ENCODE measurements at regions not wholly inside any gene's neighbourhood (a gene's known extent, or its start where the extent isn't known, plus 50 kb on each side); places are given as distances from the start of the nearest gene placed in this dataset.

DNA sequence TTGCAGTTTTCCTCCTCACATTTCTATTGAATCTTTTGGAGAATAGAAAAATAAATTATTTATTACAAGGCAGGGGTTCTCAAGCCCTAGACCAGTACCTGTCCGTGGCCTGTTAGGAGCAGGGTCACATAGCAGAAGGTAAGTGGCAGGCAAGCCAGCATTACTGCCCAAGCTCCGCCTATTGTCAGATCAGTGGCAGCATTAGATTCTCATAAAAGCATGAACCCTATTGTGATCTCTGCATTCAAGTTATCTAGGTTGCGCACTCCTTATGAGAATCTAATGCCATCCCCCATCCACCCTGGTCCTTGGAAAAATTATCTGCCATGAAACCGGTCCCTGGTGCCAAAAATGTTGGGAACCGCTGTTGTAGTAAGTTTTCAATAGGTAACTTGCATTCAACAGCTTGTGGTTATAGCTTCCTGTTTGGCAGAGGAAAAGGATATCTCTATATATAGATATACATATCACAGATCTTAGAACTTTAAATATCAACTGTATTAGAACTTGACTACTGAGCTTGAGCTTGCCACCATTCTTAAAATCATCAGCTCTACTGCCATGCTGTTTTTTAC, 165.1 kb downstream of the AHR start:
- TF ChIP-seq, protein P1, sequence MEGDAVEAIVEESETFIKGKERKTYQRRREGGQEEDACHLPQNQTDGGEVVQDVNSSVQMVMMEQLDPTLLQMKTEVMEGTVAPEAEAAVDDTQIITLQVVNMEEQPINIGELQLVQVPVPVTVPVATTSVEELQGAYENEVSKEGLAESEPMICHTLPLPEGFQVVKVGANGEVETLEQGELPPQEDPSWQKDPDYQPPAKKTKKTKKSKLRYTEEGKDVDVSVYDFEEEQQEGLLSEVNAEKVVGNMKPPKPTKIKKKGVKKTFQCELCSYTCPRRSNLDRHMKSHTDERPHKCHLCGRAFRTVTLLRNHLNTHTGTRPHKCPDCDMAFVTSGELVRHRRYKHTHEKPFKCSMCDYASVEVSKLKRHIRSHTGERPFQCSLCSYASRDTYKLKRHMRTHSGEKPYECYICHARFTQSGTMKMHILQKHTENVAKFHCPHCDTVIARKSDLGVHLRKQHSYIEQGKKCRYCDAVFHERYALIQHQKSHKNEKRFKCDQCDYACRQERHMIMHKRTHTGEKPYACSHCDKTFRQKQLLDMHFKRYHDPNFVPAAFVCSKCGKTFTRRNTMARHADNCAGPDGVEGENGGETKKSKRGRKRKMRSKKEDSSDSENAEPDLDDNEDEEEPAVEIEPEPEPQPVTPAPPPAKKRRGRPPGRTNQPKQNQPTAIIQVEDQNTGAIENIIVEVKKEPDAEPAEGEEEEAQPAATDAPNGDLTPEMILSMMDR (IDR thresholded peaks at IDR 0.05; ENCODE audit: insufficient read depth, low read length, poor library complexity, severe bottlenecking), result no peak
- TF ChIP-seq EZH2phosphoT487 (conservative IDR thresholded peaks at IDR 0.05; ENCODE audit: low read length), result no peak
